Panc1 (cell line): ENCODE measurements at regions not wholly inside any gene's neighbourhood (a gene's known extent, or its start where the extent isn't known, plus 50 kb on each side); places are given as distances from the start of the nearest gene placed in this dataset.

Experiments used
- ATAC-seq: fragments of 200-7000 bp; cut with Tn5 transposase; 2 replicates; pipeline ENCODE4 v1.9.1; 2020; ENCODE audit warnings: mild to moderate bottlenecking, moderate library complexity
- BruUV-seq: library from RNA; stranded (reverse); fragments of 400-500 nt; replicated peaks from 2 replicates; lab custom pipeline; 2021; lab: Mats Ljungman, UMichigan
- CTCF ChIA-PET: fragments of 300-600 bp; sonication (Branson Sonifier 250); formaldehyde crosslinking; loops from one replicate; lab custom pipeline; 2022; ENCODE audit warnings: antibody characterized with exemption; lab: Charles Lee
- POLR2A ChIA-PET: fragments of 300-600 bp; sonication (Branson Sonifier 250); formaldehyde crosslinking; loops from one replicate; lab custom pipeline; 2022; ENCODE audit warnings: antibody characterized with exemption; lab: Charles Lee
- DNase-seq: peaks from one replicate; pipeline ENCODE4 v3.0.0-alpha.2; 2010; ENCODE audit warnings: low read depth, low spot score
- H3K27ac ChIP-seq: 2 replicates; pipeline ENCODE4 v1.5.1; 2011; ENCODE audit warnings: mild to moderate bottlenecking, low read length, inconsistent platforms
- H3K27me3 ChIP-seq: fragments of 200-500 bp; sonication (Bioruptor generic); 2 replicates; pipeline ENCODE4 v1.6.0; 2014; ENCODE audit warnings: low read length, inconsistent platforms; ENCODE audit not compliant: control insufficient read depth, insufficient read depth
- H3K36me3 ChIP-seq: fragments of 200-500 bp; sonication (Bioruptor generic); 2 replicates; pipeline ENCODE4 v1.5.1; 2014; ENCODE audit warnings: inconsistent platforms, mild to moderate bottlenecking, low read length, moderate library complexity; ENCODE audit not compliant: control insufficient read depth, insufficient read depth
- H3K4me1 ChIP-seq: 2 replicates; pipeline ENCODE4 v1.5.1; 2011; ENCODE audit warnings: inconsistent platforms, mild to moderate bottlenecking, low read length, moderate library complexity; ENCODE audit not compliant: control insufficient read depth, insufficient read depth
- H3K4me3 ChIP-seq, 2 experiments: 2 replicates each; pipeline ENCODE4 v1.5.1; 2011 to 2012; ENCODE audit warnings: low read depth in 2 of 2, low read length in 2 of 2, mild to moderate bottlenecking in 2 of 2, inconsistent platforms in 1 of 2, moderate library complexity in 1 of 2
- H3K9me3 ChIP-seq: fragments of 200-500 bp; sonication (Bioruptor generic); 2 replicates; pipeline ENCODE4 v1.5.1; 2014; ENCODE audit warnings: low read depth, mild to moderate bottlenecking, inconsistent platforms, low read length, moderate library complexity; ENCODE audit not compliant: control insufficient read depth, insufficient read depth
- CTCF ChIP-seq: fragments of 450-650 bp; IDR thresholded peaks from 2 replicates; pipeline ENCODE4 v1.5.1; 2017; ENCODE audit warnings: mild to moderate bottlenecking
- POLR2AphosphoS5 ChIP-seq: IDR thresholded peaks from 2 replicates; pipeline ENCODE4 v1.6.1; 2012; ENCODE audit warnings: mild to moderate bottlenecking, low read depth, low read length, moderate library complexity
- SIN3A ChIP-seq: IDR thresholded peaks from 2 replicates; pipeline ENCODE4 v1.6.1; 2012; ENCODE audit warnings: low read depth, mild to moderate bottlenecking, low read length, moderate library complexity, borderline replicate concordance; ENCODE audit not compliant: insufficient read depth
- TCF7L2 ChIP-seq: IDR thresholded peaks from 2 replicates; pipeline ENCODE4 v1.6.1; 2011; ENCODE audit warnings: mild to moderate bottlenecking, low read depth, low read length, inconsistent platforms
- in situ Hi-C: cut with HindIII; loops from 2 replicates; pipeline ENCODE4 v1.10.0; 2016; ENCODE audit warnings: low sequenced_read_pairs, low pct_unique_long_range_greater_than_20kb
- intact Hi-C: fragments of 100-400 bp; cut with micrococcal nuclease; formaldehyde crosslinking; loops from one replicate; pipeline ENCODE4 v1.10.0; 2022; ENCODE audit not compliant: unreplicated experiment
- TF ChIP-seq, protein P1 (sequence below), 2 experiments: IDR thresholded peaks; 2 replicates each; pipeline ENCODE4 v1.6.1; 2011 to 2012; ENCODE audit warnings: low read depth in 2 of 2, control low read depth in 1 of 2, low read length in 1 of 2, mild to moderate bottlenecking in 1 of 2, moderate library complexity in 1 of 2; ENCODE audit not compliant: insufficient read depth in 1 of 2

DNA sequence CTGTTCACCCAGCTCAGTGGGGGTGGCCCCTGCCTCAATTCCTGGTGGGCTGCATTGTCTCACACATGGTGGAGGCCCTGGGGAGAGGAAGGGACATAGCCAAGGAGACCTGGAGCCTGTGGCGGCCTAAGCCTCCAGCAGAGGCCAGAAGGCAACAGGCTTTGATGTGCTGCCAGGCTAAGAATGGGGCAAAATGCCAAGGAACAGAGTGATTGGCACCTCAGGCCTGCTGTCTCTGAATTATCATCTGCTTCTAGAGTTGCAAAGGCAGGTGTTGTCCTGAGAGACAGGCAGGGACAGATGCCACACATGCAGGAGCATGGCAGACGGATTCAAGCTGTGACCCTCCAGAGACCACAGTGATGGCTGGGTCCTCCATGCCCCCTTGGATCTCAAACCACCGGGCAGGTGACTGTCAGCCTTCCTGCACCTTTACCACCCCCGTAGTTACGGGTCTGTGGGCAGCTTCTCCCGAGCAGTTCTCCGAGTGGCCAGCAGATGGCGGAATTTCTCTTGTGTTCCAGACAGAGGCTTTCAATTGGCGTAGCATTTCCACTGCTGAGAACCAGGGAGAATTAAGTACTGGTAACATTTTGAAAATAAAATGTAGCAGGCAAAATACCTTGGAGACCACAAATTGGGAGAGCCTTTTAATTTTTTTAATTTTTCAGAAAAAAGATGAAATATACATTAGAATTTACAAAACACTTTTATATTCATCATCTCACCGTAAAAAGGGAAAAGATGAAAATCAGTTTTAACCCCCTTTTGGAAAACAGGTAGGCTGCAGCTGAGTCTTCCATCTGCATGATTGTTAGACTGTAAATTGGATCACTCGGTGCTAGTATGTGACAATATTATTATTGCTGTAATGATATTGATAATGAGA lies 525.5 kb upstream of the CFAP20DC start:
- Histone ChIP-seq H3K36me3 (no peaks in the 10 kb centered on the region), H3K4me3 (no peak overlapping the region), H3K9me3 (no peaks in the 10 kb centered on the region), H3K27me3 (no peaks in the 10 kb centered on the region), H3K4me1 (no peaks in the 10 kb centered on the region), H3K27ac (no peak overlapping the region)
- ATAC-seq (peak; percentile 87), DNase-seq (peak; percentile 55)
- TF ChIP-seq POLR2AphosphoS5 (no peak), SIN3A (no peak), CTCF (peak; percentile 84)
- TF ChIP-seq, protein P1, sequence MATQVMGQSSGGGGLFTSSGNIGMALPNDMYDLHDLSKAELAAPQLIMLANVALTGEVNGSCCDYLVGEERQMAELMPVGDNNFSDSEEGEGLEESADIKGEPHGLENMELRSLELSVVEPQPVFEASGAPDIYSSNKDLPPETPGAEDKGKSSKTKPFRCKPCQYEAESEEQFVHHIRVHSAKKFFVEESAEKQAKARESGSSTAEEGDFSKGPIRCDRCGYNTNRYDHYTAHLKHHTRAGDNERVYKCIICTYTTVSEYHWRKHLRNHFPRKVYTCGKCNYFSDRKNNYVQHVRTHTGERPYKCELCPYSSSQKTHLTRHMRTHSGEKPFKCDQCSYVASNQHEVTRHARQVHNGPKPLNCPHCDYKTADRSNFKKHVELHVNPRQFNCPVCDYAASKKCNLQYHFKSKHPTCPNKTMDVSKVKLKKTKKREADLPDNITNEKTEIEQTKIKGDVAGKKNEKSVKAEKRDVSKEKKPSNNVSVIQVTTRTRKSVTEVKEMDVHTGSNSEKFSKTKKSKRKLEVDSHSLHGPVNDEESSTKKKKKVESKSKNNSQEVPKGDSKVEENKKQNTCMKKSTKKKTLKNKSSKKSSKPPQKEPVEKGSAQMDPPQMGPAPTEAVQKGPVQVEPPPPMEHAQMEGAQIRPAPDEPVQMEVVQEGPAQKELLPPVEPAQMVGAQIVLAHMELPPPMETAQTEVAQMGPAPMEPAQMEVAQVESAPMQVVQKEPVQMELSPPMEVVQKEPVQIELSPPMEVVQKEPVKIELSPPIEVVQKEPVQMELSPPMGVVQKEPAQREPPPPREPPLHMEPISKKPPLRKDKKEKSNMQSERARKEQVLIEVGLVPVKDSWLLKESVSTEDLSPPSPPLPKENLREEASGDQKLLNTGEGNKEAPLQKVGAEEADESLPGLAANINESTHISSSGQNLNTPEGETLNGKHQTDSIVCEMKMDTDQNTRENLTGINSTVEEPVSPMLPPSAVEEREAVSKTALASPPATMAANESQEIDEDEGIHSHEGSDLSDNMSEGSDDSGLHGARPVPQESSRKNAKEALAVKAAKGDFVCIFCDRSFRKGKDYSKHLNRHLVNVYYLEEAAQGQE (IDR thresholded peaks at IDR 0.05; ENCODE audit: insufficient read depth in 1 of 2, low read depth in 2 of 2, low read length in 1 of 2) = no peak
- CTCF ChIA-PET = interaction anchor here (0.7 kb wide), 1 partner anchor 225 kb away, joined by 3 read pairs; no protein-coding TSS in a partner anchor
- intact Hi-C loops (loop anchor here (5.0 kb wide), 1 partner anchor 282 kb away; no protein-coding TSS in a partner anchor), in situ Hi-C loops (no loop called here)
- POLR2A ChIA-PET = no interaction called here
- BruUV-seq = no TSS peak

DNA sequence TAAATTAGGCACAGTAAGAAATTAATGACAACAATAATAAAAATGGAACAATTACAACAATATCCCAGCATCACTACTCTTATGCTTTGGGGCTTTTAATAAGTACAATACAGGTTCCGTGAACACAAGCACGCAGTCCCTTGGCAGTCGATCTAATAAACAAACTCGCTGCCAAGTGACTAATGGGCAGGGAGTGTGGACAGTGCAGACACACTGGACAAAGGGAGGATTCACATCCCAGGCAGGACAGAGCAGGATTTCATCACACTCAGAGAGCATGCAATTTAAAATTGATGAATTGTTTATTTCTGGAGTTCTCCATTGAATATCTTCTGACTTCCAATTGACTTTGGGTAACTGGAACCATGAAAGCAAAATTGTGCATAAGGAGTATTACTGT lies 524.1 kb upstream of the CFAP20DC start:
- no peak for ATAC-seq
- POLR2A ChIA-PET = no interaction called here
- Histone ChIP-seq H3K27ac (no peak overlapping the region), H3K4me1 (no peaks in the 10 kb centered on the region), H3K4me3 (no peak overlapping the region), H3K36me3 (no peaks in the 10 kb centered on the region), H3K27me3 (no peaks in the 10 kb centered on the region), H3K9me3 (no peaks in the 10 kb centered on the region)
- no TSS peak for BruUV-seq
- TF ChIP-seq CTCF = no peak
- TF ChIP-seq TCF7L2 = no peak
- CTCF ChIA-PET = no interaction called here
- DNase-seq = no peak
- in situ Hi-C loops = no loop called here
- intact Hi-C loops = no loop called here
